H1 (cell line): ENCODE measurements at regions not wholly inside any gene's neighbourhood (a gene's known extent, or its start where the extent isn't known, plus 50 kb on each side); places are given as distances from the start of the nearest gene placed in this dataset.
A peak's percentile ranks its signal among the peaks of the same experiment; 100 is the strongest.

ENCODE experiments used
- CTCF ChIA-PET: fragments of 300-600 bp; sonication (Branson Sonifier 250); formaldehyde crosslinking; loops from one replicate; lab custom pipeline; 2021; ENCODE audit not compliant: partially characterized antibody; lab: Charles Lee
- POLR2A ChIA-PET: fragments of 300-600 bp; sonication (Branson Sonifier 250); formaldehyde crosslinking; loops from one replicate; lab custom pipeline; 2021; ENCODE audit warnings: inconsistent platforms; ENCODE audit not compliant: partially characterized antibody; lab: Charles Lee
- DNase-seq, 2 experiments: peaks; one replicate each; pipeline versions ENCODE4 v3.0.0 to v3.0.0-alpha.2; 2010 to 2022; ENCODE audit warnings: low spot score in 2 of 2, low read depth in 1 of 2, mixed read lengths in 1 of 2
- FAIRE-seq: peaks from 2 replicates; lab custom pipeline; 2011; peaks lifted over from hg19 to GRCh38; lab: Jason Lieb, UNC
- H2AFZ ChIP-seq: 2 replicates; pipeline ENCODE4 v1.8.1; 2012; ENCODE audit warnings: low read length, inconsistent platforms
- H2AK5ac ChIP-seq: 2 replicates; pipeline ENCODE4 v1.6.1; 2013; ENCODE audit warnings: low read depth, low read length
- H2BK120ac ChIP-seq: replicated peaks from 2 replicates; pipeline ENCODE3; 2013; ENCODE audit warnings: low read depth, low read length, inconsistent platforms
- H2BK12ac ChIP-seq: 2 replicates; pipeline ENCODE4 v1.6.1; 2013; ENCODE audit warnings: low read depth, low read length
- H2BK15ac ChIP-seq: 2 replicates; pipeline ENCODE4 v1.6.1; 2013; ENCODE audit warnings: low read length
- H2BK20ac ChIP-seq: 2 replicates; pipeline ENCODE4 v1.6.1; 2013; ENCODE audit warnings: low read length
- H2BK5ac ChIP-seq: 2 replicates; pipeline ENCODE4 v1.6.1; 2013; ENCODE audit warnings: low read depth, low read length
- H3K14ac ChIP-seq: 2 replicates; pipeline ENCODE4 v1.6.1; 2013; ENCODE audit warnings: inconsistent platforms; ENCODE audit not compliant: insufficient read length
- H3K18ac ChIP-seq: 2 replicates; pipeline ENCODE4 v1.6.1; 2013; ENCODE audit warnings: low read length; ENCODE audit errors: extremely low read depth
- H3K23ac ChIP-seq: 2 replicates; pipeline ENCODE4 v1.6.1; 2013; ENCODE audit warnings: inconsistent platforms; ENCODE audit not compliant: insufficient read length
- H3K23me2 ChIP-seq: 2 replicates; pipeline ENCODE4 v1.6.1; 2013; ENCODE audit warnings: low read depth, low read length
- H3K27ac ChIP-seq: 2 replicates; pipeline ENCODE4 v1.6.1; 2011; ENCODE audit warnings: low read depth, low read length, inconsistent platforms
- H3K27me3 ChIP-seq, 4 experiments: replicated peaks in 1 of 4; 1 replicate in 1 of 4; 2 replicates in 3 of 4; pipeline versions ENCODE4 v1.6.1 to v1.8.1; 2011 to 2013; ENCODE audit warnings: low read length in 3 of 4, mild to moderate bottlenecking in 3 of 4, inconsistent platforms in 2 of 4, mixed read lengths in 2 of 4, moderate library complexity in 1 of 4; ENCODE audit not compliant: control insufficient read depth in 3 of 4, insufficient read depth in 3 of 4; ENCODE audit errors: extremely low read depth in 1 of 4
- H3K36me3 ChIP-seq, 4 experiments: 2 replicates each; pipeline versions ENCODE4 v1.6.1 to v1.8.1; 2011 to 2013; ENCODE audit warnings: mild to moderate bottlenecking in 4 of 4, low read length in 3 of 4, moderate library complexity in 2 of 4, control low read depth in 1 of 4, inconsistent platforms in 1 of 4; ENCODE audit not compliant: insufficient read depth in 4 of 4, control insufficient read depth in 2 of 4
- H3K4ac ChIP-seq: replicated peaks from 2 replicates; pipeline ENCODE3; 2013; ENCODE audit warnings: low read length, low read depth, mixed read lengths, inconsistent platforms; ENCODE audit not compliant: insufficient read length
- H3K4me1 ChIP-seq, 4 experiments: replicated peaks in 1 of 4; 1 replicate in 1 of 4; 2 replicates in 3 of 4; pipeline versions ENCODE4 v1.6.1 to v1.8.1; 2011 to 2013; ENCODE audit warnings: low read length in 3 of 4, inconsistent platforms in 2 of 4, mixed read lengths in 1 of 4; ENCODE audit not compliant: insufficient read depth in 4 of 4, control insufficient read depth in 3 of 4
- H3K4me2 ChIP-seq, 2 experiments: 2 replicates each; pipeline versions ENCODE4 v1.6.1 to v1.8.1; 2011 to 2013; ENCODE audit warnings: low read depth in 2 of 2, low read length in 2 of 2, control low read depth in 1 of 2, inconsistent platforms in 1 of 2, mild to moderate bottlenecking in 1 of 2; ENCODE audit not compliant: insufficient read depth in 1 of 2
- H3K4me3 ChIP-seq, 4 experiments: fragments of 200-600, 300-600 bp in 1 of 4; sonication (generic), shearing (Covaris generic), sonication (Bioruptor Twin) in 1 of 4; 2 replicates each; pipeline versions ENCODE4 v1.5.1 to v1.8.1; 2011 to 2016; ENCODE audit warnings: low read length in 4 of 4, low read depth in 3 of 4, control low read depth in 2 of 4, inconsistent platforms in 2 of 4, mild to moderate bottlenecking in 2 of 4, mixed read lengths in 1 of 4, moderate library complexity in 1 of 4; ENCODE audit not compliant: insufficient read depth in 2 of 4; ENCODE audit errors: extremely low read depth in 1 of 4
- H3K56ac ChIP-seq: replicated peaks from 2 replicates; pipeline ENCODE3; 2013; ENCODE audit warnings: low read depth, mild to moderate bottlenecking, mixed read lengths, low read length, inconsistent platforms; ENCODE audit not compliant: insufficient read length
- H3K79me1 ChIP-seq: 2 replicates; pipeline ENCODE4 v1.6.1; 2013; ENCODE audit warnings: low read depth, low read length, control low read depth
- H3K79me2 ChIP-seq, 2 experiments: 2 replicates each; pipeline versions ENCODE4 v1.6.1 to v1.8.1; 2012 to 2013; ENCODE audit warnings: low read length in 2 of 2, mild to moderate bottlenecking in 2 of 2, inconsistent platforms in 1 of 2; ENCODE audit not compliant: insufficient read depth in 2 of 2, control insufficient read depth in 1 of 2
- H3K9ac ChIP-seq, 4 experiments: replicated peaks in 1 of 4; 1 replicate in 1 of 4; 2 replicates in 3 of 4; pipeline versions ENCODE4 v1.6.1 to v1.8.1; 2011 to 2013; ENCODE audit warnings: low read depth in 3 of 4, low read length in 3 of 4, control low read depth in 2 of 4, mild to moderate bottlenecking in 2 of 4, moderate library complexity in 2 of 4, inconsistent platforms in 1 of 4; ENCODE audit errors: extremely low read depth in 1 of 4
- H3K9me3 ChIP-seq, 2 experiments: 2 replicates each; pipeline versions ENCODE4 v1.6.1 to v1.8.1; 2012 to 2013; ENCODE audit warnings: mild to moderate bottlenecking in 2 of 2, moderate library complexity in 2 of 2, control low read depth in 1 of 2, inconsistent platforms in 1 of 2, low read depth in 1 of 2, low read length in 1 of 2, mixed read lengths in 1 of 2; ENCODE audit not compliant: insufficient read depth in 2 of 2
- H4K20me1 ChIP-seq, 2 experiments: replicated peaks in 1 of 2; 2 replicates each; pipeline versions ENCODE3 to v1.8.1; 2011 to 2013; ENCODE audit warnings: inconsistent platforms in 2 of 2, low read length in 2 of 2, mild to moderate bottlenecking in 1 of 2; ENCODE audit not compliant: insufficient read depth in 2 of 2, control insufficient read depth in 1 of 2
- H4K5ac ChIP-seq: 2 replicates; pipeline ENCODE4 v1.6.1; 2013; ENCODE audit warnings: low read length, low read depth, mixed read lengths, inconsistent platforms; ENCODE audit not compliant: insufficient read length
- H4K8ac ChIP-seq: 2 replicates; pipeline ENCODE4 v1.8.0; 2013; ENCODE audit warnings: mild to moderate bottlenecking, moderate library complexity, low read length, inconsistent platforms; ENCODE audit not compliant: insufficient read depth; ENCODE audit errors: extremely low read depth
- H4K91ac ChIP-seq: replicated peaks from 2 replicates; pipeline ENCODE3; 2013; ENCODE audit warnings: low read length, mixed read lengths, inconsistent platforms; ENCODE audit not compliant: insufficient read length
- CREB1 ChIP-seq: IDR thresholded peaks from 2 replicates; pipeline ENCODE4 v1.6.1; 2012; ENCODE audit warnings: inconsistent platforms
- CTBP2 ChIP-seq: IDR thresholded peaks from 2 replicates; pipeline ENCODE4 v1.7.0; 2011; ENCODE audit warnings: borderline replicate concordance, mild to moderate bottlenecking, moderate library complexity, mixed read lengths, low read length; ENCODE audit not compliant: insufficient read depth, insufficient read length
- EGR1 ChIP-seq: IDR thresholded peaks from 2 replicates; pipeline ENCODE4 v1.6.1; 2011; ENCODE audit warnings: low read depth, low read length, borderline replicate concordance
- GTF2F1 ChIP-seq: IDR thresholded peaks from 2 replicates; pipeline ENCODE4 v1.6.1; 2012; ENCODE audit warnings: low read depth, low read length, improper control_type of control experiment, borderline replicate concordance
- JUND ChIP-seq: IDR thresholded peaks from 2 replicates; pipeline ENCODE4 v1.6.1; 2011; ENCODE audit warnings: mild to moderate bottlenecking, improper control_type of control experiment, low read length
- KDM4A ChIP-seq: IDR thresholded peaks from one replicate; pipeline ENCODE4 v1.7.1; 2012; ENCODE audit warnings: low read depth, mild to moderate bottlenecking, moderate library complexity, low read length, inconsistent platforms; ENCODE audit not compliant: severe bottlenecking
- MAX ChIP-seq: IDR thresholded peaks from 2 replicates; pipeline ENCODE4 v1.6.1; 2012; ENCODE audit warnings: inconsistent platforms
- NANOG ChIP-seq: IDR thresholded peaks from 2 replicates; pipeline ENCODE4 v1.6.1; 2011; ENCODE audit warnings: low read length, low read depth, mild to moderate bottlenecking, inconsistent platforms; ENCODE audit not compliant: insufficient read depth, poor library complexity, severe bottlenecking
- RFX5 ChIP-seq: IDR thresholded peaks from 2 replicates; pipeline ENCODE4 v1.6.1; 2011; ENCODE audit warnings: low read depth, low read length, improper control_type of control experiment, borderline replicate concordance
- RXRA ChIP-seq: IDR thresholded peaks from 2 replicates; pipeline ENCODE4 v1.6.1; 2011; ENCODE audit warnings: low read depth, mild to moderate bottlenecking, low read length, moderate library complexity; ENCODE audit not compliant: insufficient read depth
- TAF1 ChIP-seq: IDR thresholded peaks from 2 replicates; pipeline ENCODE4 v1.6.1; 2011; ENCODE audit warnings: mild to moderate bottlenecking, low read depth, low read length
- TEAD4 ChIP-seq: IDR thresholded peaks from 2 replicates; pipeline ENCODE4 v1.6.1; 2012; ENCODE audit warnings: low read depth, low read length, inconsistent platforms, mixed read lengths
- USF2 ChIP-seq: IDR thresholded peaks from 2 replicates; pipeline ENCODE4 v1.6.1; 2011; ENCODE audit warnings: low read length, improper control_type of control experiment
- WGBS, 2 experiments: shearing (Covaris generic) in 1 of 2; methylation state at CpG; one replicate each; pipeline versions ENCODE4 v1.1.6 to v1.1.7; 2013 to 2015; ENCODE audit warnings: low lambda C conversion rate in 2 of 2, mixed read lengths in 2 of 2, inconsistent platforms in 1 of 2, low coverage in 1 of 2, missing lambda C conversion rate in 1 of 2; ENCODE audit not compliant: insufficient replicate concordance in 2 of 2, insufficient coverage in 1 of 2, insufficient read length in 1 of 2; ENCODE audit errors: extremely low coverage in 1 of 2, missing lambda C conversion rate in 1 of 2; 5-methylcytosine and 5-hydroxymethylcytosine counted together

- Histone ChIP-seq H3K56ac (no peak overlapping the region), H2BK5ac (no peak overlapping the region), H2BK12ac (no peak overlapping the region), H3K79me2 (no peaks in the 10 kb centered on the region), H3K23ac (no peak overlapping the region), H3K18ac (no peak overlapping the region), H2AFZ (no peak overlapping the region), H2BK20ac (no peak overlapping the region), H3K27ac (no peak overlapping the region), H3K4me2 (no peak overlapping the region), H3K4me1 (no peaks in the 10 kb centered on the region), H3K36me3 (peaks cover 0 to 4% (median 0%) of the 10 kb centered on the region in 4 experiments; a peak in 1 of 8 replicates), H2BK120ac (no peak overlapping the region), H3K4ac (no peak overlapping the region), H2BK15ac (no peak overlapping the region), H3K23me2 (no peaks in the 10 kb centered on the region), H2AK5ac (no peak overlapping the region), H4K91ac (no peak overlapping the region), H4K8ac (no peak overlapping the region), H3K79me1 (no peaks in the 10 kb centered on the region), H3K9ac (no peak overlapping the region), H3K27me3 (no peaks in the 10 kb centered on the region), H4K5ac (no peak overlapping the region), H3K4me3 (no peak overlapping the region), H3K9me3 (peaks cover 4 to 5% of the 10 kb centered on the region in 2 experiments; a peak in 2 of 4 replicates), H3K14ac (no peak overlapping the region), H4K20me1 (peaks cover 0 to 1% of the 10 kb centered on the region in 2 experiments)
- 64% methylated on average over 1 of the region's 1 CpG; no CpG with 5 or more reads in 1 of the 2 experiments for WGBS, 2 experiments
- FAIRE-seq: peak; percentile 50
- no peak for DNase-seq
- ChIA-PET CTCF (no interaction called here), POLR2A (no interaction called here)
- TF ChIP-seq USF2 (no peak), NANOG (no peak), GTF2F1 (no peak), EGR1 (no peak), KDM4A (no peak), CREB1 (no peak), RXRA (no peak), JUND (no peak), RFX5 (no peak), TAF1 (no peak), TEAD4 (no peak), MAX (no peak), CTBP2 (no peak)
Measured at GRCh38 chr14:38101679-38102078, 106.0 kb upstream of the SSTR1 start.
